Lower leg skin (tissue), 4 donors: ENCODE measurements at regions not wholly inside any gene's neighbourhood (a gene's known extent, or its start where the extent isn't known, plus 50 kb on each side); places are given as distances from the start of the nearest gene placed in this dataset.

ENCODE experiments used
- DNase-seq, 2 donors: peaks; one replicate each; pipeline ENCODE4 v3.0.0-alpha.2; 2019; ENCODE audit warnings: low spot score in 2 of 2
- H3K4me3 ChIP-seq: fragments of 200-600 bp; sonication (generic); 2 replicates; pipeline ENCODE4 v1.5.1; 2017; ENCODE audit warnings: mild to moderate bottlenecking, low read depth; ENCODE audit not compliant: poor library complexity, severe bottlenecking
- POLR2A ChIP-seq, 2 donors: fragments of 450-650 bp; IDR thresholded peaks; one replicate each; pipeline ENCODE4 v1.6.1; 2016 to 2017; ENCODE audit warnings: antibody characterized with exemption in 2 of 2, mild to moderate bottlenecking in 1 of 2, moderate library complexity in 1 of 2
- WGBS, 2 donors: methylation state at CpG; one replicate each; pipeline ENCODE4 v1.1.5; 2018; 5-methylcytosine and 5-hydroxymethylcytosine counted together
- intact Hi-C: fragments of 100-400 bp; cut with DNase I; formaldehyde crosslinking; loops from one replicate; pipeline ENCODE4 v1.15.0; 2023; ENCODE audit warnings: low total_unique reads
- TF ChIP-seq, protein P1 (sequence below), 3 donors: fragments of 450-650 bp; IDR thresholded peaks; one replicate each; pipeline ENCODE4 v1.5.1; 2016; ENCODE audit warnings: antibody characterized with exemption in 3 of 3, mild to moderate bottlenecking in 3 of 3, moderate library complexity in 2 of 3

- WGBS, 2 donors, result 4% methylated on average over 18 to 21 of the region's 32 CpGs
- intact Hi-C loops, result loop anchor here (2.0 to 10.0 kb wide), 2 partner anchors 439 to 519 kb away; no protein-coding TSS in a partner anchor
- TF ChIP-seq, protein P1, sequence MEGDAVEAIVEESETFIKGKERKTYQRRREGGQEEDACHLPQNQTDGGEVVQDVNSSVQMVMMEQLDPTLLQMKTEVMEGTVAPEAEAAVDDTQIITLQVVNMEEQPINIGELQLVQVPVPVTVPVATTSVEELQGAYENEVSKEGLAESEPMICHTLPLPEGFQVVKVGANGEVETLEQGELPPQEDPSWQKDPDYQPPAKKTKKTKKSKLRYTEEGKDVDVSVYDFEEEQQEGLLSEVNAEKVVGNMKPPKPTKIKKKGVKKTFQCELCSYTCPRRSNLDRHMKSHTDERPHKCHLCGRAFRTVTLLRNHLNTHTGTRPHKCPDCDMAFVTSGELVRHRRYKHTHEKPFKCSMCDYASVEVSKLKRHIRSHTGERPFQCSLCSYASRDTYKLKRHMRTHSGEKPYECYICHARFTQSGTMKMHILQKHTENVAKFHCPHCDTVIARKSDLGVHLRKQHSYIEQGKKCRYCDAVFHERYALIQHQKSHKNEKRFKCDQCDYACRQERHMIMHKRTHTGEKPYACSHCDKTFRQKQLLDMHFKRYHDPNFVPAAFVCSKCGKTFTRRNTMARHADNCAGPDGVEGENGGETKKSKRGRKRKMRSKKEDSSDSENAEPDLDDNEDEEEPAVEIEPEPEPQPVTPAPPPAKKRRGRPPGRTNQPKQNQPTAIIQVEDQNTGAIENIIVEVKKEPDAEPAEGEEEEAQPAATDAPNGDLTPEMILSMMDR (IDR thresholded peaks at IDR 0.05), result peak in 1 of 3 donors; percentile 50
- TF ChIP-seq POLR2A (IDR thresholded peaks at IDR 0.05), result no peak
These were observed 89.4 kb downstream of the LINGO1 start for GRCh38 chr15:77543159-77543882.

DNA sequence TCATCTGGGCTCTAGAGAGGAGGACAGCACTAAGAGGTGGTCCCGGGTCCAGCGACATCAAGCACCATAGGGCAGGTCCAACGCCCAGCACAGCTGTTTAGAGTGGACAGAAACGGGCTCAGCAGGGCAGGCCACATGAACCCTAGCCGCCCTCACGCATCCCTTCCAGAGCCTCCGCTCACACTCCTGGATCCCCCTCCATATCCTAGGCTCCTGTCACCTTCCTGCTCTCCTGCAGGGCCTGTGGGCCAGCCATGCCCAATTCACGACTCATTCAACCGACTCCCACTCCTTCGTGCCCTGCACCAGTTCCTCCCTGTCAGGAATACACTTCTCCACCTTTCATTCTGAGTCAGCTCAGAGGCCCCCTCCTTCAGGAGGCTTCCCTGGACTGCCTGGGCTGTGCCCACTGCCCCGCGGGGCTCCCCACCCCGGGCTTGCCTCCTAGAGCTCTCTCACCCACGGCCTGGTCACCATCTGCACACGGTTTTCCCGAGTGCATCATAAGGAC, 90.2 kb downstream of the LINGO1 start:
- no peak for TF ChIP-seq POLR2A (IDR thresholded peaks at IDR 0.05)
- TF ChIP-seq, protein P1 (IDR thresholded peaks at IDR 0.05), result no peak
- 77 to 84% methylated on average over 16 of the region's 16 CpGs for WGBS, 2 donors
- intact Hi-C loops, result loop anchor here (2.0 to 10.0 kb wide), 2 partner anchors 438 to 518 kb away; no protein-coding TSS in a partner anchor
- H3K4me3 ChIP-seq, result no peak overlapping the region
- DNase-seq, result no peak

More at GRCh38 chr15:77543159-77543882, 89.4 kb downstream of the LINGO1 start:
- H3K4me3 ChIP-seq, result no peak overlapping the region
- DNase-seq, result peak; percentile 74 to 96

- intact Hi-C loops, result loop anchor here (2.0 to 10.0 kb wide), 2 partner anchors 437 to 517 kb away; no protein-coding TSS in a partner anchor
- H3K4me3 ChIP-seq, result no peak overlapping the region
- no peak for DNase-seq
- 31 to 37% methylated on average over 13 of the region's 13 CpGs for WGBS, 2 donors
- TF ChIP-seq, protein P1 (IDR thresholded peaks at IDR 0.05), result no peak
- TF ChIP-seq POLR2A (IDR thresholded peaks at IDR 0.05), result no peak
These were observed 91.1 kb downstream of the LINGO1 start for GRCh38 chr15:77541421-77542181.

DNA sequence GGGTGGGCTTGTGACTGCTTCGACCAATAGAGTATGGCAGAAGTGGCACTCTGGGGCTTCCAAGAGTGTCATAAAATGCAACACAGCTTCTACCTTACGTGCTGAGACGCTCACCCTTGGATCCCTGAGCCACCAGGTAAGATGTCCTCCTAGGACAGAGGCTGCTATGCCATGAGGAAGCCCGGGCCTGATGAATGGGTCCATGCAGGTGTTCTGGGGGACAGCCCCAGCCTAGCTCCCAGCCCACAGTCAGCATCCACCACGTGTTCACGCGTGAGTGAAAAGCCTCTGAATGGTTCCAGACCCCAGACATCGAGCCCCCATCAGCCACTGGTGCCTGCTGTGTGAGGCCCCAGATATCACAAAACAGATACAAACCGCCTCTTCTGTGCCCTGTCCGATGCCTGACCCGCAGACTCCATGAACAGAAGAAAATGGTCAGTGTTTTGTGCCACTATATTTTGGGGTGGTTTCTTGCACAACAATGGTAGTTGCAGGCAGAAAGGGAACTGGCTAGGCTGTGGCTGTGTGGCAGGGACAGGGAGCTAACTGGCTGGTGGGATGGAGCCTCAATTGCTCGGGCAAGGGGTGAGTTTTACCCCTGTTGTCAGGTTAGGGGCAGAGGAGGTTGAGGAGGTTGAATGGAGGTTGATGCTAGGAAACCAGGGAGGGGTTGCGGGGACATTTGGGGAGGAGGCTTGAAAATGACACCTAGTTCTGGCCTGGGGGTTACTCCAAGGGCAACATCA, 92.2 kb downstream of the LINGO1 start:
- no peak overlapping the region for H3K4me3 ChIP-seq
- no peak for DNase-seq
- intact Hi-C loops, result loop anchor here (10.0 kb wide), 1 partner anchor 436 kb away; no protein-coding TSS in a partner anchor
- 90 to 97% methylated on average over 13 of the region's 13 CpGs for WGBS, 2 donors
- TF ChIP-seq, protein P1 (IDR thresholded peaks at IDR 0.05), result no peak
- TF ChIP-seq POLR2A (IDR thresholded peaks at IDR 0.05), result no peak

DNA sequence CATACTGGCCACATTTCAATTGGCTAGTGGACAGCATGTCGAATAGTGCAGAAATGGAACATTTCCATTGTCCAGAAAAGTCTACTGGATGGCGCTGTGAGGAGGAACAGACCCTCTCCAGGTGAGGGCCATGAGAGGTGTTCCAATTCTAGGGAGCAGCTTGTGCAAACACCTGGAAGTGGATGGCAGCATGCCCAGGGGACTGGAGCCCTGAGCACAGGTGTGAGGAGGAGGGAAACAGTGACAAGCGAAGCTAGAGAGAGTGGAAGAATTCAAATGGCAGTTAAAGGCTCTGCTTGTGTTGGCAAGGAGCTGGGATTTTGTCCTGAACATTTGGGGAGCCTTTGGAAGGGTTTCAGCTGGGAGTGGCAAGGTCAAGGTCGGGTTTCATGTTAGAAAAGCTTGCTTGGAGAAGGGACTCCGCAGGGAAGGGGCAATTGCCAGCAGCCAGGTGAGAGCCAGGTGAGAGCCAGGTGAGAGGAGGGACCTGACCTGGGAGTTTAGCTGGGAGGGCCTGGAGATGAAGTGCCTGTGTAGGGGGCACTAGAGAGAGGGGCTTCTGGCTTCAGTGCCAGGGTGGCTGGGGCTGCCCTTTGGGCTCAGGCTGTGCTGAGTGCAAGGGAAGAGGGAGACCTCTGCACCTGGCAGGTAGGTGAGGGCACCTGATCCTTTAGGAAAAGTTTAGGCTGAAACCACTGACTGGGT, 93.8 kb downstream of the LINGO1 start:
- no peak overlapping the region for H3K4me3 ChIP-seq
- no peak for DNase-seq
- no peak for TF ChIP-seq POLR2A (IDR thresholded peaks at IDR 0.05)
- TF ChIP-seq, protein P1 (IDR thresholded peaks at IDR 0.05), result no peak
- intact Hi-C loops, result no loop called here
- 41 to 53% methylated on average over 5 of the region's 5 CpGs for WGBS, 2 donors
